ENCODE measurements at regions not wholly inside any gene's neighbourhood (a gene's known extent, or its start where the extent isn't known, plus 50 kb on each side); places are given as distances from the start of the nearest gene placed in this dataset.
"Not testable (repeated sequence)": the region's sequence is repeated elsewhere in the genome, so short reads cannot be mapped to it uniquely, and the experiment has no call there.

- H3K4me3 ChIP-seq (replicated peaks in 1 of 3; ENCODE audit: insufficient read depth in 1 of 3, low read depth in 2 of 3, low read length in 3 of 3); BruUV-seq (replicated peaks); H3K9me3 ChIP-seq (ENCODE audit: low read length); H3K79me2 ChIP-seq (ENCODE audit: insufficient read depth, low read length); H3K9ac ChIP-seq (ENCODE audit: insufficient read depth, low read depth, low read length); FAIRE-seq; CTCF ChIA-PET (ENCODE audit: low intra/inter-chr PET ratio, low total read pairs); H4K20me1 ChIP-seq (ENCODE audit: insufficient read depth, low read length); intact Hi-C loops (cut with micrococcal nuclease; ENCODE audit: unreplicated experiment); ATAC-seq; H3K36me3 ChIP-seq (replicated peaks in 1 of 2; ENCODE audit: control insufficient read depth in 1 of 2, insufficient read depth in 2 of 2, low read length in 2 of 2); H3K4me2 ChIP-seq (ENCODE audit: low read depth, low read length); POLR2A ChIA-PET; DNase-seq (ENCODE audit: low spot score); in situ Hi-C loops (cut with HindIII; ENCODE audit: extremely low pct_ligation_motif_present, low pct_unique_long_range_greater_than_20kb); H3K27me3 ChIP-seq (ENCODE audit: control insufficient read depth in 1 of 2, insufficient read depth in 2 of 2, low read length in 2 of 2); H2AFZ ChIP-seq (ENCODE audit: low read length); H3K4me1 ChIP-seq (ENCODE audit: insufficient read depth, low read length); H3K27ac ChIP-seq (ENCODE audit: extremely low read length, insufficient read depth, low read length): not testable (repeated sequence)
- 94% methylated on average over 10 of the region's 13 CpGs for WGBS (ENCODE audit: low lambda C conversion rate)
These were observed 240.2 kb upstream of the PLGLB2 start for GRCh38 chr2:87507378-87508348.

- H3K4me1 ChIP-seq (ENCODE audit: insufficient read depth, low read length); intact Hi-C loops (cut with micrococcal nuclease; ENCODE audit: unreplicated experiment); BruUV-seq (replicated peaks); in situ Hi-C loops (cut with HindIII; ENCODE audit: extremely low pct_ligation_motif_present, low pct_unique_long_range_greater_than_20kb); H2AFZ ChIP-seq (ENCODE audit: low read length); DNase-seq (ENCODE audit: low spot score); H3K36me3 ChIP-seq (replicated peaks in 1 of 2; ENCODE audit: control insufficient read depth in 1 of 2, insufficient read depth in 2 of 2, low read length in 2 of 2); H3K4me2 ChIP-seq (ENCODE audit: low read depth, low read length); FAIRE-seq; H3K4me3 ChIP-seq (replicated peaks in 1 of 3; ENCODE audit: insufficient read depth in 1 of 3, low read depth in 2 of 3, low read length in 3 of 3); H3K9ac ChIP-seq (ENCODE audit: insufficient read depth, low read depth, low read length); ATAC-seq; H4K20me1 ChIP-seq (ENCODE audit: insufficient read depth, low read length); H3K79me2 ChIP-seq (ENCODE audit: insufficient read depth, low read length); POLR2A ChIA-PET; H3K27ac ChIP-seq (ENCODE audit: extremely low read length, insufficient read depth, low read length); H3K27me3 ChIP-seq (ENCODE audit: control insufficient read depth in 1 of 2, insufficient read depth in 2 of 2, low read length in 2 of 2); CTCF ChIA-PET (ENCODE audit: low intra/inter-chr PET ratio, low total read pairs); H3K9me3 ChIP-seq (ENCODE audit: low read length): not testable (repeated sequence)
- WGBS (ENCODE audit: low lambda C conversion rate) = 94% methylated on average over 5 of the region's 8 CpGs
These were observed 236.6 kb upstream of the PLGLB2 start for GRCh38 chr2:87511195-87511778.
